PC-9 (cell line): ENCODE measurements at regions not wholly inside any gene's neighbourhood (a gene's known extent, or its start where the extent isn't known, plus 50 kb on each side); places are given as distances from the start of the nearest gene placed in this dataset.

Experiments used
- BruUV-seq: library from RNA; stranded (reverse); fragments of 400-500 nt; replicated peaks from 2 replicates; lab custom pipeline; 2021; lab: Mats Ljungman, UMichigan
- CTCF ChIA-PET: fragments of 300-600 bp; sonication (Branson Sonifier 250); formaldehyde crosslinking; loops from one replicate; lab custom pipeline; 2022; ENCODE audit warnings: antibody characterized with exemption; lab: Charles Lee
- POLR2A ChIA-PET: fragments of 300-600 bp; sonication (Branson Sonifier 250); formaldehyde crosslinking; loops from one replicate; lab custom pipeline; 2022; ENCODE audit warnings: antibody characterized with exemption; ENCODE audit not compliant: unreplicated experiment; lab: Charles Lee
- DNase-seq, 2 experiments: peaks; one replicate each; pipeline versions ENCODE4 v3.0.0 to v3.0.0-alpha.2; 2015 to 2022; ENCODE audit warnings: mixed read lengths in 1 of 2
- H2AFZ ChIP-seq: fragments of 200-600 bp; sonication (generic); 2 replicates; pipeline ENCODE4 v1.8.1; 2017; ENCODE audit warnings: antibody characterized with exemption
- H3F3A ChIP-seq: fragments of 200-600 bp; sonication (generic); 2 replicates; pipeline ENCODE4 v1.8.1; 2017; ENCODE audit warnings: antibody characterized with exemption, mild to moderate bottlenecking, low read depth; ENCODE audit not compliant: insufficient read depth
- H3K27ac ChIP-seq: fragments of 200-600 bp; sonication (generic); 2 replicates; pipeline ENCODE4 v1.6.1; 2016; ENCODE audit warnings: mixed run types
- H3K27me3 ChIP-seq: fragments of 200-600 bp; sonication (generic); 2 replicates; pipeline ENCODE4 v1.6.1; 2016; ENCODE audit warnings: low read depth, mixed run types; ENCODE audit not compliant: insufficient read depth
- H3K36me3 ChIP-seq: fragments of 200-600 bp; sonication (generic); 2 replicates; pipeline ENCODE4 v1.6.1; 2016; ENCODE audit warnings: low read depth, mixed run types
- H3K4me1 ChIP-seq: fragments of 200-600 bp; sonication (generic); replicated peaks from 2 replicates; pipeline ENCODE4 v1.6.1; 2016; ENCODE audit warnings: mixed run types; ENCODE audit not compliant: insufficient read depth
- H3K4me2 ChIP-seq: fragments of 200-600 bp; sonication (generic); 2 replicates; pipeline ENCODE4 v1.6.1; 2017; ENCODE audit warnings: mixed run types
- H3K4me3 ChIP-seq: fragments of 200-600 bp; sonication (generic); 2 replicates; pipeline ENCODE4 v1.6.1; 2016; ENCODE audit warnings: mixed run types
- H3K79me2 ChIP-seq: fragments of 200-600 bp; sonication (generic); 2 replicates; pipeline ENCODE4 v1.6.1; 2017; ENCODE audit warnings: low read depth, mixed run types
- H3K9me2 ChIP-seq: fragments of 200-600 bp; sonication (generic); 2 replicates; pipeline ENCODE4 v1.8.1; 2017; ENCODE audit warnings: mild to moderate bottlenecking; ENCODE audit not compliant: insufficient read depth
- H3K9me3 ChIP-seq: fragments of 200-600 bp; sonication (generic); 2 replicates; pipeline ENCODE4 v1.8.1; 2016; ENCODE audit warnings: low read depth; ENCODE audit not compliant: insufficient read depth
- H4K20me1 ChIP-seq: fragments of 200-600 bp; sonication (generic); 2 replicates; pipeline ENCODE4 v1.8.1; 2017; ENCODE audit not compliant: insufficient read depth
- EZH2 ChIP-seq: fragments of 200-600 bp; sonication (generic); IDR thresholded peaks from 2 replicates; pipeline ENCODE4 v1.8.0; 2017; ENCODE audit warnings: antibody characterized with exemption, low read depth
- intact Hi-C: fragments of 100-400 bp; cut with micrococcal nuclease; formaldehyde crosslinking; loops from one replicate; pipeline ENCODE4 v1.10.0; 2022; ENCODE audit not compliant: unreplicated experiment
- TF ChIP-seq, protein P1 (sequence below): fragments of 200-600 bp; sonication (generic); conservative IDR thresholded peaks from 2 replicates; pipeline ENCODE4 v1.6.1; 2017; ENCODE audit warnings: mixed run types, antibody characterized with exemption, mild to moderate bottlenecking, moderate library complexity

DNA sequence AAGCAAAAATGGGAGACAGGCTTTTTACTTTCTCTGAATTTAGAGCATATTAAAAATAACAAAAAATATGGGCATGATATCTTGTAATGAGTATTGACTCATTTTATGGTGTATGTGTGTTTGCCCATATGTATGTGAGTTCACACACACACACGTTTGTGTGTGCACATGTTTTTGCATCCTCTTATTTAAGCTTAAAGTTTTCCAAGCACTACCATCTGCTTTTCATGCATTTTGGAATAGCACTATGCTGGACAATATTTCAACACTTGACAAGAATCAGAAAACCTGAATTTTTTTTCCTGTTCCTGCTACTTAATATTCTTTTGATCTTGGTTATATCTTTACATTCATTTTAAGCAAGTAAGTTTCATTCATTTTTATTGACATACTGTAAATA lies 872.7 kb downstream of the OTOL1 start:
- Histone ChIP-seq H3K9me2 (no peaks in the 10 kb centered on the region; the same call in 1 of the 2 replicates), H3K9me3 (no peaks in the 10 kb centered on the region), H3K36me3 (no peaks in the 10 kb centered on the region), H3K27ac (no peak overlapping the region), H2AFZ (no peak overlapping the region), H3K4me3 (no peak overlapping the region), H4K20me1 (no peaks in the 10 kb centered on the region), H3K4me2 (no peak overlapping the region), H3K79me2 (no peaks in the 10 kb centered on the region), H3K4me1 (no peaks in the 10 kb centered on the region), H3K27me3 (no peaks in the 10 kb centered on the region), H3F3A (no peaks in the 10 kb centered on the region)
- ChIA-PET POLR2A (no interaction called here), CTCF (no interaction called here)
- DNase-seq: no peak
- intact Hi-C loops: no loop called here
- no peak for TF ChIP-seq EZH2
- TF ChIP-seq, protein P1, sequence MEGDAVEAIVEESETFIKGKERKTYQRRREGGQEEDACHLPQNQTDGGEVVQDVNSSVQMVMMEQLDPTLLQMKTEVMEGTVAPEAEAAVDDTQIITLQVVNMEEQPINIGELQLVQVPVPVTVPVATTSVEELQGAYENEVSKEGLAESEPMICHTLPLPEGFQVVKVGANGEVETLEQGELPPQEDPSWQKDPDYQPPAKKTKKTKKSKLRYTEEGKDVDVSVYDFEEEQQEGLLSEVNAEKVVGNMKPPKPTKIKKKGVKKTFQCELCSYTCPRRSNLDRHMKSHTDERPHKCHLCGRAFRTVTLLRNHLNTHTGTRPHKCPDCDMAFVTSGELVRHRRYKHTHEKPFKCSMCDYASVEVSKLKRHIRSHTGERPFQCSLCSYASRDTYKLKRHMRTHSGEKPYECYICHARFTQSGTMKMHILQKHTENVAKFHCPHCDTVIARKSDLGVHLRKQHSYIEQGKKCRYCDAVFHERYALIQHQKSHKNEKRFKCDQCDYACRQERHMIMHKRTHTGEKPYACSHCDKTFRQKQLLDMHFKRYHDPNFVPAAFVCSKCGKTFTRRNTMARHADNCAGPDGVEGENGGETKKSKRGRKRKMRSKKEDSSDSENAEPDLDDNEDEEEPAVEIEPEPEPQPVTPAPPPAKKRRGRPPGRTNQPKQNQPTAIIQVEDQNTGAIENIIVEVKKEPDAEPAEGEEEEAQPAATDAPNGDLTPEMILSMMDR: no peak
- no TSS peak for BruUV-seq

DNA sequence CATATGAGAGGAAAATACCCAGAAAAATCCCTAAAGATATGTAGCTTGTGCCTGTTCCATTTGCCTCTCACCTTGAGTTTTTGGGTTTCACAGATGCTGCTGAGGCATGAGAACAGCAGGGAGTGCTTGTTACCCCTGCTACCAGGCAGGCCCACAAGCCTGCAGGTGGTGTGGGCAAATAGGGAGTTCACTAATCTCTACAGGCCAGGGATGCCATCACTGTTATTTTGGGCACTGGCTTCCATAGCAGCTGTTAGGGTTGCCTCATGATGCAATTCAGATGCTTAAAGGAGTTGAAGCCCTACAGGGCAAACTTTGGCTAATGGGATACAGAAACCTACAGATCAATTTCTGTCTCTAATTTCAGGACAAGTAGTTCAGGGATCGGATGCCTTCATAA lies 873.5 kb downstream of the OTOL1 start:
- no peaks in the 10 kb centered on the region for H3K4me1 ChIP-seq
- BruUV-seq: no TSS peak
- no peak for TF ChIP-seq EZH2
- TF ChIP-seq, protein P1: no peak
- H4K20me1 ChIP-seq: no peaks in the 10 kb centered on the region
- H3K9me3 ChIP-seq: no peaks in the 10 kb centered on the region
- no peaks in the 10 kb centered on the region; the same call in 1 of the 2 replicates for H3K9me2 ChIP-seq
- POLR2A ChIA-PET: no interaction called here
- no peaks in the 10 kb centered on the region for H3K27me3 ChIP-seq
- H3K79me2 ChIP-seq: no peaks in the 10 kb centered on the region
- H3K4me2 ChIP-seq: no peak overlapping the region
- DNase-seq: no peak
- no peak overlapping the region for H3K4me3 ChIP-seq
- no peaks in the 10 kb centered on the region for H3F3A ChIP-seq
- H3K27ac ChIP-seq: no peak overlapping the region
- H3K36me3 ChIP-seq: no peaks in the 10 kb centered on the region
- intact Hi-C loops: no loop called here
- CTCF ChIA-PET: no interaction called here
- no peak overlapping the region for H2AFZ ChIP-seq

DNA sequence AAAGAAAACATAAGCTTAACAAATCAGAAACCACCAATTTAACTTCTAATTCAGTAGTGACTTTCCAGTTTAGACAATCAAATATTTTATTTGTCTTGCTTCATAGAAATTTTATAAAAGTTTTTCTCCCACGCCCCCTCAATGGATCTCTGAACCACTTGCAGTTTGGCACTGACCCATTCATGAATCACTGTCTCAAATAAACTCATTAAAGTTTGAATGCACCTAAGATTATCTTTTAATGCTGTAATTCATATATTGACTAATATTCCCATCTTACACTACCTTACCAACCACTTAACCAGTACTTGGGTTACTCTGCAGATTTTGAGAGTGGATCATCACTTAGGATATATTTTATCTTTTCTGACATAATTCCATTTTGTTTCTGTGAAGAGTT lies 880.2 kb downstream of the OTOL1 start:
- no peak overlapping the region for H3K27ac ChIP-seq
- no peaks in the 10 kb centered on the region for H4K20me1 ChIP-seq
- DNase-seq: no peak
- TF ChIP-seq, protein P1: no peak
- TF ChIP-seq EZH2: no peak
- ChIA-PET POLR2A (no interaction called here), CTCF (no interaction called here)
- no peak overlapping the region for H3K4me3 ChIP-seq
- H3K4me1 ChIP-seq: no peaks in the 10 kb centered on the region
- no peak overlapping the region for H3K4me2 ChIP-seq
- no TSS peak for BruUV-seq
- H3K9me2 ChIP-seq: no peaks in the 10 kb centered on the region; the same call in 1 of the 2 replicates
- H3K36me3 ChIP-seq: no peaks in the 10 kb centered on the region
- intact Hi-C loops: no loop called here
- H2AFZ ChIP-seq: no peak overlapping the region
- no peaks in the 10 kb centered on the region for H3F3A ChIP-seq
- H3K27me3 ChIP-seq: no peaks in the 10 kb centered on the region
- no peaks in the 10 kb centered on the region for H3K9me3 ChIP-seq
- H3K79me2 ChIP-seq: no peaks in the 10 kb centered on the region
